ENCODE measurements at regions not wholly inside any gene's neighbourhood (a gene's known extent, or its start where the extent isn't known, plus 50 kb on each side); places are given as distances from the start of the nearest gene placed in this dataset.

- ATAC-seq, result no peak
- no peak for TF ChIP-seq CTCF (IDR thresholded peaks at IDR 0.05)
- Histone ChIP-seq H3K4me3 (no peak overlapping the region), H3K27ac (no peak overlapping the region), H3K27me3 (no peaks in the 10 kb centered on the region), H3K36me3 (no peaks in the 10 kb centered on the region), H3K9me3 (peaks cover 0 to 17% of the 10 kb centered on the region in 2 donors), H3K4me1 (no peaks in the 10 kb centered on the region)
- DNase-seq, result no peak
- intact Hi-C loops (cut with DNase I), result no loop called here
These were observed 550.0 kb upstream of the ALCAM start for GRCh38 chr3:104816716-104817115.

GRCh38 chr3:104819333-104819732 is 547.4 kb upstream of the ALCAM start:
- no peak for TF ChIP-seq CTCF (IDR thresholded peaks at IDR 0.05)
- H3K9me3 ChIP-seq, result peaks cover 0 to 23% of the 10 kb centered on the region in 2 donors
- H3K4me3 ChIP-seq, result no peak overlapping the region
- H3K27me3 ChIP-seq, result no peaks in the 10 kb centered on the region
- DNase-seq, result no peak
- H3K4me1 ChIP-seq, result no peaks in the 10 kb centered on the region
- intact Hi-C loops (cut with DNase I), result no loop called here
- H3K27ac ChIP-seq, result no peak overlapping the region
- ATAC-seq, result no peak
- no peaks in the 10 kb centered on the region for H3K36me3 ChIP-seq

DNA sequence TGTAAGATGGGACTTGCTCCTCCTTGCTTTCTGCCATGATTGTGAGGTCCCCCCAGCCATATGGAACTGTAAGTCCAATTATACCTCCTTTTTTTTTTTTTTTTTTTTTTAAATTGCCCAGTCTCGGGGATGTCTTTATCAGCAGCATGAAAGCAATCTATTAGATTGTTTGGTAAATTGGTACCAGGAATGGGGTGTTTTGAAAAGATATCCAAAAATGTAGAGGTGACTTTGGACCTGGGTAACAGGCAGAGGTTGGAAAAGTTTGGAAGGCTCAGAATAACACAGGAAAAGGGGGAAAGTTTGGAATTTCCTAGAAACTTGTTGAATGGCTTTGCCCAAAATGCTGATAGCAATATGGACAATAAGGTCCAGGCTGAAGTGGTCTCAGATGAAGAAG is 545.8 kb upstream of the ALCAM start:
- DNase-seq (no peak), ATAC-seq (no peak)
- Histone ChIP-seq H3K9me3 (peaks cover 0 to 23% of the 10 kb centered on the region in 2 donors), H3K4me1 (no peaks in the 10 kb centered on the region), H3K36me3 (no peaks in the 10 kb centered on the region), H3K4me3 (no peak overlapping the region), H3K27me3 (no peaks in the 10 kb centered on the region), H3K27ac (no peak overlapping the region)
- intact Hi-C loops (cut with DNase I), result no loop called here
- no peak for TF ChIP-seq CTCF (IDR thresholded peaks at IDR 0.05)

DNA sequence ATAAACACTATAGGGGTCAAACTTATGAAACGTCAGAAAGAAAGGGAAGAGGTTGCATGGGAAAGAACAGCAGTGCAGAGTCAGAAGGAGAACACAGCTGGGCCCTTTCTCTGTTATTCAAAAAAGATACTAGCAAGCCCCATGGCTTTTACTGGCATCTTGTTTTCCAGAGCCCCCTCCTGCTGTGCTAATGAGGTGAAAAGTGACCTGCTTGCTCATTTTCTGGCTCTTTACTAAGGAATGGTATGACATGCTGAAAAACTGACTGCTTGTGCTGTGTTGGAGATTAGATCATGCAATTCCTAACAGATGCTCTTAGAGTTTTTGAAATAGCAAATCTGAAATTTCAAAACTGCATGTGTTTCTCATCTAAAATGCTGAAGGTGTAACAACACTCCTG is 541.6 kb upstream of the ALCAM start:
- Histone ChIP-seq H3K27ac (no peak overlapping the region), H3K4me3 (no peak overlapping the region), H3K4me1 (no peaks in the 10 kb centered on the region), H3K36me3 (no peaks in the 10 kb centered on the region), H3K27me3 (no peaks in the 10 kb centered on the region), H3K9me3 (peaks cover 0 to 22% of the 10 kb centered on the region in 2 donors)
- TF ChIP-seq CTCF (IDR thresholded peaks at IDR 0.05), result no peak
- intact Hi-C loops (cut with DNase I), result no loop called here
- ATAC-seq (no peak), DNase-seq (peak in 2 of 4 donors; percentile 65 to 68)

DNA sequence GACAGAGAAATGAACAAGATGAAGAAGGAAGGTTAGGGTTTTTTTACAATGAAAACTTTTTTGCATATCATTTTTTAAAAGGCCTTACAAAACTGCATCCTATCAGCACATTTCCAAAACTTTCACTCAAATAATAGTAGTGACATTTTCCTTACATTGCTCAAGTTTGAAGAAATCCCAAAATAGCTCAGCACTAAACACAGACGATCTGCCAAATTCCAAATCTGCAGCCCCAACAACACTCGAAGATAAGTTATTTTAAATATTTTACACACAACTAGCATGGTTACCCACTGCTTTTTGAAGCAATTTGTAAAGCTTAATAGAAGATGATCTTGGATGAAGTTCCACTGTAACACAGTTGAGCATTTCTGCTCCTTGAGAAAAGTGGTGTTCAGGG is 535.6 kb upstream of the ALCAM start:
- Histone ChIP-seq H3K36me3 (no peaks in the 10 kb centered on the region), H3K4me3 (no peak overlapping the region), H3K27ac (no peak overlapping the region), H3K4me1 (no peaks in the 10 kb centered on the region), H3K9me3 (no peaks in the 10 kb centered on the region), H3K27me3 (no peaks in the 10 kb centered on the region)
- ATAC-seq (no peak), DNase-seq (peak in 2 of 4 donors; percentile 36 to 43)
- intact Hi-C loops (cut with DNase I), result no loop called here
- TF ChIP-seq CTCF (IDR thresholded peaks at IDR 0.05), result no peak

Measured in left lung (tissue), 4 donors.